Activated naive CD4-positive, alpha-beta T cell treated with anti-CD3 and anti-CD28 coated beads, Interleukin-2, amount 10 ng/mL, durations not matched to agents 7 days and 5 days (primary cell): ENCODE measurements at regions not wholly inside any gene's neighbourhood (a gene's known extent, or its start where the extent isn't known, plus 50 kb on each side); places are given as distances from the start of the nearest gene placed in this dataset.
"Not testable (repeated sequence)": the region's sequence is repeated elsewhere in the genome, so short reads cannot be mapped to it uniquely, and the experiment has no call there.

Source experiments
- CTCF ChIA-PET: fragments of 350-600 bp; sonication (Branson Sonifier 250); formaldehyde crosslinking; loops from one replicate; lab custom pipeline; 2021; ENCODE audit warnings: antibody characterized with exemption; lab: Charles Lee
- DNase-seq: peaks from one replicate; pipeline ENCODE4 v3.0.0-alpha.2; 2020
- H3K27ac Mint-ChIP-seq: one replicate; pipeline ENCODE4 v1.8.0; 2021; ENCODE audit warnings: mild to moderate bottlenecking, moderate library complexity, mixed read lengths
- H3K27me3 Mint-ChIP-seq: one replicate; pipeline ENCODE4 v1.8.0; 2021; ENCODE audit warnings: mild to moderate bottlenecking, mixed read lengths
- H3K36me3 Mint-ChIP-seq: one replicate; pipeline ENCODE4 v1.8.0; 2021; ENCODE audit warnings: mixed read lengths
- H3K4me1 Mint-ChIP-seq: one replicate; pipeline ENCODE4 v1.8.0; 2021; ENCODE audit warnings: mixed read lengths
- H3K4me3 Mint-ChIP-seq: one replicate; pipeline ENCODE4 v1.8.0; 2021; ENCODE audit warnings: mild to moderate bottlenecking, moderate library complexity, mixed read lengths
- H3K9me3 Mint-ChIP-seq: one replicate; pipeline ENCODE4 v1.8.0; 2021; ENCODE audit warnings: mixed read lengths

DNA sequence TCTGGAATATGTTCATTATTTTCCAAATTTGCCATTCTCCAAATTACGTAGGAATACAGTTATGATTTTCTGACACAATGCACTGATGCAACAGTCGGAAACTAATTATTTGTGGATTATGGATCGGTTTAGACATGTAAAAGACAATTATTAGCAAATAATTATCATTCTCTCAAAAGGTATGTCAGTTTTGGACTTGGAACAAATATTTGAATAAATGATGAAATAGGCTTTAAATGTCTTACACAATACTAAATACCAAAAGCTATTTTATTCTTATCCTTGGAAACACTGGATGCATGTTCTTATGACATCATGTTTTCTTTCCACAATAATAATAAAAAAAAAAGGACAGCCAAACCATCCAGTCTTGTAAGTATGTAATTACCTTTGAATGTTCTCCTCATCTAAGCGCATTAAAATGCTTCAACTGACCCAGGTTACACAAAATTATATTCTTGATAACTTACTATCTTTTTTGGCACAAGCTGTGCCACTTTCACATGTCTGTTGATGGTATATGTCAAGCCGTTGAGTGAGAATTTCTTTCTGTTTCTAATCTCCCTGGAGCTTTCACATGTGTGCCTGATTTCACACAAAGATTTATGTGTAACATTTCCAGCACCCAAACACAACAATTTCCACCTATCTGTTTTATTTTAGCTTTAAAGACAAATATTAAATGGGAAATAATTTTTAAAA is 238.5 kb upstream of the ZNF385D start:
- Mint-ChIP-seq H3K27ac (no peak overlapping the region), H3K36me3 (no peaks in the 10 kb centered on the region), H3K9me3 (no peaks in the 10 kb centered on the region), H3K4me1 (no peaks in the 10 kb centered on the region), H3K4me3 (no peak overlapping the region), H3K27me3 (no peaks in the 10 kb centered on the region)
- CTCF ChIA-PET: no interaction called here
- no peak for DNase-seq

GRCh38 chr3:21991061-21991460 is 240.1 kb upstream of the ZNF385D start:
- DNase-seq: no peak
- H3K9me3 Mint-ChIP-seq: peaks cover 3% of the 10 kb centered on the region
- no peak overlapping the region for H3K27ac Mint-ChIP-seq
- H3K4me3 Mint-ChIP-seq: no peak overlapping the region
- H3K36me3 Mint-ChIP-seq: no peaks in the 10 kb centered on the region
- no peaks in the 10 kb centered on the region for H3K4me1 Mint-ChIP-seq
- CTCF ChIA-PET: no interaction called here
- no peaks in the 10 kb centered on the region for H3K27me3 Mint-ChIP-seq

DNA sequence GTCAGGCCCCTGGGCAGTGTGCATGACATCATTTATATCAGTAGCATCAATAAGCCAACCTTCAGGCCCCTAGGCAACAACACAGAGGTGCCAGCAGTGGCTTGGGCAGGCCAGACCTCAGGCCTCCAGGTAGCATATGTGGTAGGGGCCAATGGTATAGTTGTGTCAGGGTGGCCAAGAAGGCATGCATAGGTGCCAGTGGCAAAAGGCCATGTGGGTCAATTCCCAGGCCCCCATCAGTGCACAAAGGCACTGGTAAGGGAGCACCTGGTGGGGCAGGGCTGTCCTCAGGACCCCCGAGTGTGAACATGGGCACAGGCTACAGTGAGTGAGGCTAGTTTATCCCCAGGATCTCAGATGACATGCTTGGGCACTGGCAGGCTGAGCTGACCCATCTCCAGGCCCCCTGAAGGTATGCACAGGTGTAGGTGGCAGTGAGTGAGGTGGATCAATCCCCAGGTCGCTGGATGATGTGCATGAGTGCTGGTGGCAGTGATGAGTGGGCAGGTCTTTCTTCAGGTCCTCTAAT is 244.1 kb upstream of the ZNF385D start:
- no peaks in the 10 kb centered on the region for H3K4me1 Mint-ChIP-seq
- peaks cover 6% of the 10 kb centered on the region for H3K9me3 Mint-ChIP-seq
- H3K36me3 Mint-ChIP-seq: no peaks in the 10 kb centered on the region
- no peaks in the 10 kb centered on the region for H3K27me3 Mint-ChIP-seq
- H3K27ac Mint-ChIP-seq: no peak overlapping the region
- CTCF ChIA-PET: no interaction called here
- no peak overlapping the region for H3K4me3 Mint-ChIP-seq
- no peak for DNase-seq

DNA sequence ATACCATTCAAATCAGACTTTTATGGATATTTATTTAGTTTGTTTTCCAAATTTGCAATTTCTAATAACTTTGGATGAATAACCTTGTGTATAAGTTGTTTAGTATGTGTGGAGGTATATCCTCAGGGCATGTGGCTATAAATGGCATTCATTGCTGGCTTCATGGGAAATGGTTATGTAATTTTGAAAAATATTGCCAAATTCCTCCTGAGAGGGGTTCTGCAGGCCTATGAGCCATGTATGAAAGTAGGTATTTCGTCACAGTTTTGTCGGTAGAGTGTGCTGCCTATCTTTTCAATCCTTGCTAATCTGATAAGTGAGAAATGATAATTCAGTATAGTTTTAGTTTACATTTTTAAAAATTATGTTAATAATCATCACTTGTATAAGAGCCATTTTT is 256.4 kb upstream of the ZNF385D start:
- Mint-ChIP-seq H3K9me3 (peaks cover 10% of the 10 kb centered on the region), H3K4me3 (no peak overlapping the region), H3K27ac (no peak overlapping the region), H3K27me3 (no peaks in the 10 kb centered on the region), H3K36me3 (no peaks in the 10 kb centered on the region), H3K4me1 (no peaks in the 10 kb centered on the region)
- DNase-seq: no peak
- CTCF ChIA-PET: no interaction called here

DNA sequence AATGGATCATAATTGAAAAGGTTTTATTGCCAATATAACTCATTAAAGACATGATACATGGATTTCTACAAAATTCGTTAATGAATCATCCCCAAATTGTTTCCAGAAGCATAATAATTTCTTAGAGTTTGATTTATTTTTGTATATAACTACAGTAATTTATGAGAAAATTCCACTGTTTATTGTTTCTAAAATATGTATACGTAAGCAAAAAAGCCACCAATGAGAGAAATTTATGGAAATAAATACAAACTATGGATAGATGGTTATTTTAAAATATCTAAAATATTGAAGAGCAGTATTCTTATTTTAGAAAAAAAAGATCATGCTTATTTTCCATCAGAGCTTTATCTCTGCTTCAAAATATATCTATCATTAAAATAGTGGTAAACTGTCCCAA is 260.0 kb upstream of the ZNF385D start:
- Mint-ChIP-seq H3K4me1 (no peaks in the 10 kb centered on the region), H3K9me3 (peaks cover 9% of the 10 kb centered on the region), H3K4me3 (no peak overlapping the region), H3K27me3 (no peaks in the 10 kb centered on the region), H3K27ac (no peak overlapping the region), H3K36me3 (no peaks in the 10 kb centered on the region)
- DNase-seq: no peak
- CTCF ChIA-PET: no interaction called here

DNA sequence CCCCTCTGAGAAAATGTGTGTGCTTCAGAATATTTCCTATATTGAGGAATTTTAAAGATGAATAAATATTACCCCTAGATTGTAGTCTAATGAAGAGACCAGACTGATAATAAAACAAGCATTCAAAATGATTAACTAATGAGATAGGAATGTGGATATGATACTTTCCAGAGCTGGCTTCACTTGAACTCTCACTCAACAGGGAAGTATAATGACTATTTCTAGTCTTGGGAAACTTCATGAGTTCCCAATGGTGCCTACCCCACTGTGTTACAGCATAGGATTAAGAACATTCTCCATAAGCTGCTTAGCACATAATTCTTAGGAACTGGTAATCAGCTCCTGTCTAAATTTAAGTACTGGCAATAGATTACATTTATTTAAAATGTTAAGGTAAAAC is 261.5 kb upstream of the ZNF385D start:
- CTCF ChIA-PET: no interaction called here
- no peak overlapping the region for H3K4me3 Mint-ChIP-seq
- no peak for DNase-seq
- no peaks in the 10 kb centered on the region for H3K4me1 Mint-ChIP-seq
- H3K36me3 Mint-ChIP-seq: no peaks in the 10 kb centered on the region
- H3K9me3 Mint-ChIP-seq: peaks cover 9% of the 10 kb centered on the region
- H3K27me3 Mint-ChIP-seq: no peaks in the 10 kb centered on the region
- H3K27ac Mint-ChIP-seq: no peak overlapping the region

- Mint-ChIP-seq H3K27ac (no peak overlapping the region), H3K4me3 (no peak overlapping the region), H3K9me3 (peaks cover 6% of the 10 kb centered on the region), H3K36me3 (no peaks in the 10 kb centered on the region), H3K4me1 (no peaks in the 10 kb centered on the region), H3K27me3 (no peaks in the 10 kb centered on the region)
- CTCF ChIA-PET: no interaction called here
- no peak for DNase-seq
These were observed 262.6 kb upstream of the ZNF385D start for GRCh38 chr3:22013641-22014040.

DNA sequence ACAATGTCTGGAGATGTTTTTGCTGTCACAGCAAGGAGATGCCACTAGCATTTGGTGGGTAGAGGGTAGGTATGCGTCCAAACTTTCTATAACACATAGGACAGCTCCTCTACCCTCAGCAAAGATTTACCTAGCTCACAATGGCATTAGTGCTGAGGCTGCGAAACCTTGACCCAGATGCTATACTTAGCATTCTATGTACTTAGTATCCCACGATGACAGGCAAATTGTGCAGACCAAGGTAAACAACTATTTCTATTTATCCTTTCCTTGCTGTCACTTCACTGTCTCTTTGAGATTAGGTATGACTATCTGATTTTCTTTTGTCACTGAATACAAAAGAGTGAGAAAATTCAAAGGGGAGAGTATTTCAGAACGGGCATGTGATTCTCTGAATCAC is 265.2 kb upstream of the ZNF385D start:
- H3K27me3 Mint-ChIP-seq: no peaks in the 10 kb centered on the region
- H3K4me1 Mint-ChIP-seq: no peaks in the 10 kb centered on the region
- no peak for DNase-seq
- peaks cover 2% of the 10 kb centered on the region for H3K9me3 Mint-ChIP-seq
- CTCF ChIA-PET: no interaction called here
- no peak overlapping the region for H3K4me3 Mint-ChIP-seq
- no peak overlapping the region for H3K27ac Mint-ChIP-seq
- H3K36me3 Mint-ChIP-seq: no peaks in the 10 kb centered on the region

DNA sequence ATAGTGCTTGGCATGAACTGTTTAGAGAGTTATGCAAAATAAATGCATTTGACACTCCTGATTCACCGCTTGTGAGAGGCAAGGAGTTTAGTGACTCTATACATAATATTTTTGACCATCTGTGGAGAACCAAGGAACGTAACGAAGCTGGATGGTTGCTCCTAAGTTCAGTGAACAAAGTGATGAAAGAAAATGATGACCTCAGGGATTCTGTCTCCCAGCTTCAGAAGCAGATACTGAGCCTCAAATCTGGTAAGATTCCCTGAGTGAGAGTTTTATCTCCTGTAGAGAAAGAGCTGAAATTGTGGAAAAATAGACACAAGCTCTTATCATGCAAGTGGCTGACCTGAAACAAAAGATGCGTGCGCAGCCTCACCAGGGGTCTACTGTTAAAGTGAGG is 273.6 kb upstream of the ZNF385D start:
- H3K4me3 Mint-ChIP-seq, H3K36me3 Mint-ChIP-seq, DNase-seq, H3K4me1 Mint-ChIP-seq, H3K27ac Mint-ChIP-seq, H3K9me3 Mint-ChIP-seq, CTCF ChIA-PET, H3K27me3 Mint-ChIP-seq: not testable (repeated sequence)

- Mint-ChIP-seq H3K9me3 (peaks cover 11% of the 10 kb centered on the region), H3K27me3 (no peaks in the 10 kb centered on the region), H3K4me1 (no peaks in the 10 kb centered on the region), H3K36me3 (no peaks in the 10 kb centered on the region), H3K4me3 (no peak overlapping the region), H3K27ac (no peak overlapping the region)
- CTCF ChIA-PET: no interaction called here
- DNase-seq: no peak
These were observed 278.5 kb upstream of the ZNF385D start for GRCh38 chr3:22029480-22029879.

DNA sequence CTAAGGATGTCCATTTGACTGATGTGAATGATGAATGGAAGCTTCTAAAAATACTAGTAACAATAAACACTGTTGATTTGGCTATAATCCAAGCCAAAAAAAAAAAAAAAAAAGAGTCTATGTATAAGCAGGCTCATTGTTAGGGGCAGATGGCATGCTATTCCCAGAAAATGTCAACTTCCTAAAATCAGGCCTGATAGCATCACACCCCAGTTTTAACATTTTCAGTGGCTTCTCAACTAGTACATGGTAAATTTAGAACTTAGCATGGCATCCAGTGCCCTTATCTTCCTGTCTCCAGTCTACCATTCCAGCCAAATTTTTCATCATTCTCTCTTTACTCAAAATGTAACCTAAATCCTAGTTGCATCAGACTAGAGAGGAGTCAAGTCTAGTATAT is 288.2 kb upstream of the ZNF385D start:
- no peaks in the 10 kb centered on the region for H3K4me1 Mint-ChIP-seq
- DNase-seq: no peak
- H3K27me3 Mint-ChIP-seq: no peaks in the 10 kb centered on the region
- peaks cover 2% of the 10 kb centered on the region for H3K9me3 Mint-ChIP-seq
- CTCF ChIA-PET: no interaction called here
- no peak overlapping the region for H3K4me3 Mint-ChIP-seq
- H3K36me3 Mint-ChIP-seq: no peaks in the 10 kb centered on the region
- H3K27ac Mint-ChIP-seq: no peak overlapping the region

DNA sequence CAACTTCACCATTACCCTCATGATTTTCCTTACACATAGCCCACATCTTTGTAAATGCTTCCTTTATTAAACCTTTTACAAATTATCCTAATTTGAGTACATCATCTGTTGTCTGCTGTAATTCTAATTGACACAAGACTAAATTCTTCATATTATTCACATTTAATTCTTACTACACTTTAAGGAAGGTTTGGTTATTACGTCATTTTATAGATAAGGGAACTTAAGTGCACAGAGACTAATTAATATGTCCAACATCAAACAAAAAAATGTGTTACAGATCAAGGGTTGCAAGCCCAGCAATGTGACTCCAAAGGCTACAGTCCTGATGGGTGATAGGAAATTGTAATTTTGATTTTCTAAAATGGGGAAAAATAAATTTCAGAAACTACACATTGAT is 289.1 kb upstream of the ZNF385D start:
- Mint-ChIP-seq H3K27ac (no peak overlapping the region), H3K9me3 (peaks cover 5% of the 10 kb centered on the region), H3K27me3 (no peaks in the 10 kb centered on the region), H3K36me3 (no peaks in the 10 kb centered on the region), H3K4me3 (no peak overlapping the region), H3K4me1 (no peaks in the 10 kb centered on the region)
- no peak for DNase-seq
- CTCF ChIA-PET: no interaction called here

DNA sequence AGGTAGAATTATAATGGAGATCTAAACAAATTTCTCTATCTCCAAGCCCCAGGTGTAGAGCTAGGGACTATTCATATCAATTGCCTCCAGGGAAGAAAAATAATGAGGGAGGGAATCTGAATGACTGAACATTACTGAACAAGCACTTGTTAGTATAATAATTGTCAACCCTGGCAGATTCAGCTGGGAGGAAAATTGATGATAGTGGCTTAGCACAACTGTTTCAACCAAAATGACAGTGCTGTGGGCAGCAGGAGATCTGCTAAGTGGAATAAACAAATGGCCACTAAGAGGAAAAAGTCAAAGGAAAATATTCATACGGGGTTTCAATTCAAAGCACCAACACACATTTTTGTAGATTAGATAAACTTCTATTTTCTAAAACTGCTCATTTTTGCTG is 294.9 kb upstream of the ZNF385D start:
- DNase-seq: no peak
- CTCF ChIA-PET: no interaction called here
- Mint-ChIP-seq H3K36me3 (no peaks in the 10 kb centered on the region), H3K9me3 (peaks cover 9% of the 10 kb centered on the region), H3K4me1 (no peaks in the 10 kb centered on the region), H3K27ac (no peak overlapping the region), H3K27me3 (no peaks in the 10 kb centered on the region), H3K4me3 (no peak overlapping the region)

GRCh38 chr3:22063500-22063899 is 312.5 kb upstream of the ZNF385D start:
- Mint-ChIP-seq H3K27ac (no peak overlapping the region), H3K4me3 (no peak overlapping the region), H3K4me1 (no peaks in the 10 kb centered on the region), H3K36me3 (no peaks in the 10 kb centered on the region), H3K27me3 (no peaks in the 10 kb centered on the region), H3K9me3 (peaks cover 5% of the 10 kb centered on the region)
- CTCF ChIA-PET: no interaction called here
- DNase-seq: no peak

- H3K4me1 Mint-ChIP-seq: no peaks in the 10 kb centered on the region
- CTCF ChIA-PET: no interaction called here
- no peak overlapping the region for H3K4me3 Mint-ChIP-seq
- H3K9me3 Mint-ChIP-seq: peaks cover 3% of the 10 kb centered on the region
- no peaks in the 10 kb centered on the region for H3K36me3 Mint-ChIP-seq
- no peak overlapping the region for H3K27ac Mint-ChIP-seq
- DNase-seq: no peak
- no peaks in the 10 kb centered on the region for H3K27me3 Mint-ChIP-seq
These were observed 317.6 kb upstream of the ZNF385D start for GRCh38 chr3:22068619-22069018.
